NB4 (cell line): ENCODE measurements at regions not wholly inside any gene's neighbourhood (a gene's known extent, or its start where the extent isn't known, plus 50 kb on each side); places are given as distances from the start of the nearest gene placed in this dataset.

Experiments used
- MAX ChIP-seq: IDR thresholded peaks from 2 replicates; pipeline ENCODE4 v1.6.1; 2011; ENCODE audit warnings: low read depth, low read length
- POLR2A ChIP-seq: IDR thresholded peaks from 2 replicates; pipeline ENCODE4 v1.6.1; 2011; ENCODE audit warnings: mild to moderate bottlenecking; ENCODE audit not compliant: insufficient read length; ENCODE audit errors: extremely low read depth
- TF ChIP-seq, protein P1 (sequence below): IDR thresholded peaks from one replicate; pipeline ENCODE4 v1.5.1; 2012; ENCODE audit warnings: low read depth, low read length

GRCh38 chr2:120452945-120453634 lies 107.2 kb downstream of the INHBB start:
- no peak for TF ChIP-seq POLR2A
- TF ChIP-seq, protein P1, sequence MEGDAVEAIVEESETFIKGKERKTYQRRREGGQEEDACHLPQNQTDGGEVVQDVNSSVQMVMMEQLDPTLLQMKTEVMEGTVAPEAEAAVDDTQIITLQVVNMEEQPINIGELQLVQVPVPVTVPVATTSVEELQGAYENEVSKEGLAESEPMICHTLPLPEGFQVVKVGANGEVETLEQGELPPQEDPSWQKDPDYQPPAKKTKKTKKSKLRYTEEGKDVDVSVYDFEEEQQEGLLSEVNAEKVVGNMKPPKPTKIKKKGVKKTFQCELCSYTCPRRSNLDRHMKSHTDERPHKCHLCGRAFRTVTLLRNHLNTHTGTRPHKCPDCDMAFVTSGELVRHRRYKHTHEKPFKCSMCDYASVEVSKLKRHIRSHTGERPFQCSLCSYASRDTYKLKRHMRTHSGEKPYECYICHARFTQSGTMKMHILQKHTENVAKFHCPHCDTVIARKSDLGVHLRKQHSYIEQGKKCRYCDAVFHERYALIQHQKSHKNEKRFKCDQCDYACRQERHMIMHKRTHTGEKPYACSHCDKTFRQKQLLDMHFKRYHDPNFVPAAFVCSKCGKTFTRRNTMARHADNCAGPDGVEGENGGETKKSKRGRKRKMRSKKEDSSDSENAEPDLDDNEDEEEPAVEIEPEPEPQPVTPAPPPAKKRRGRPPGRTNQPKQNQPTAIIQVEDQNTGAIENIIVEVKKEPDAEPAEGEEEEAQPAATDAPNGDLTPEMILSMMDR: no peak
- TF ChIP-seq MAX: no peak
